ENCODE measurements at regions not wholly inside any gene's neighbourhood (a gene's known extent, or its start where the extent isn't known, plus 50 kb on each side); places are given as distances from the start of the nearest gene placed in this dataset.

DNA sequence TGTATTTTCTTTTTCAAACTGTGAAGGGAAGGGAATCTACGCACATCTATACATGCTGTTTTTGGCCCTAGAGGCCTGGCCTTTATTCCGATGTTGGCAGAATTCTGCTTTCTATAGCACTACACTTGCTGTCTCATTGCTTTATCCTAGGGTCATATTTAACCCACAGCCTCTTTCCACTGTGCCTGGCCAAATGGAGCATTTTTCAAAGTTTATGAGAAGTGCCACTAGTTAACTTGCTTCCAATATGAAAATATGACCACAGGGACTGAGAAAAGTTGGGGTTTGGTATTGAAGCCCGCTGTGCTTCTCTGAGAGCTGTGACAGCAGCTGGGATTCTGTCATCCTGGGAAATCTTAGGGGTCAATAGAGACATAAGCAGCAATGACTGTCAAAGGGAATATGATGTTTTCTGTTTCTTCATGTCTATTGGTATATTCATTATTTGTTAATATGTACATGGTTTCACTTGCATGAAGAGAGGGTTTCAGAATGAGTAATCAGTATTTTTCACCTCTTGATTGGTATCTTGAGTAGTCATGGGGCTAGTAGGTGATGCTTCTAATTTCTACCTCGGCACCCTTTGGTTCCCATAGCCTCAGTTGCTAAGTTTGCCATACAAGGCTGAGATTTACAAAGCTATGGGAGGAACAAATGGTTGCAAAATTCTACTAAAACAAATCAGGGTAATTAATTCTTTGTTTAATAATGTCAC, 275.8 kb upstream of the RBMS3 start:
- DNase-seq: no peak
- H3K9me3 ChIP-seq: no peaks in the 10 kb centered on the region
- in situ Hi-C loops (cut with MboI; ENCODE audit: low pct_ligation_motif_present in 1 of 4, low pct_unique_long_range_greater_than_20kb in 1 of 4, low sequenced_read_pairs in 3 of 4) (no loop called here), intact Hi-C loops (cut with DNase I; ENCODE audit: low total_unique reads) (no loop called here)
- 84 to 95% methylated on average over 3 to 4 of the region's 4 CpGs for WGBS, 2 donors (ENCODE audit: low coverage in 1 of 2)
- H3K4me3 ChIP-seq: no peak overlapping the region
- H3K27me3 ChIP-seq: no peaks in the 10 kb centered on the region
- TF ChIP-seq EP300 (IDR thresholded peaks at IDR 0.05; ENCODE audit: low read depth) (no peak), POLR2AphosphoS5 (IDR thresholded peaks at IDR 0.05) (no peak), POLR2A (IDR thresholded peaks at IDR 0.05) (no peak), CTCF (IDR thresholded peaks at IDR 0.05) (no peak)
- no peaks in the 10 kb centered on the region for H3K4me1 ChIP-seq
- H3K36me3 ChIP-seq: no peaks in the 10 kb centered on the region
- H3K27ac ChIP-seq: no peak overlapping the region

DNA sequence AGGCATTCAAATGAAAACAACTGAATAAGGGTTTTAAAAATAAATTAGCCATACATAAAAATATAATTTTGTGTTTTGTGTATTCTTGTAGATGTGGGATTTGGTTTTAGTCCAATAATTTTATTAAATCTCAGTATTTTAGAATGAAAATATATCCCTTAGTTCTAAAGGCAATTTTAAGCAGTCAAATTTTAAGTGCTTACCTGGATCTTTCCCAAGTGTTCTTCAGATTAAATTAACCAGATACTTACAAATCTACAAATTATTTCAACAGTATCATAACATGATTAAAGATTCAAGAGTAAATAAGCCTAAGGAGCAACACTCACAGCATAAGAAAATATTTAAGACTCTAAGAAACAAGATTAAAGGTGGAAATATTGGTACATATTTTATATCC, 275.0 kb upstream of the RBMS3 start:
- Histone ChIP-seq H3K36me3 (no peaks in the 10 kb centered on the region), H3K27ac (no peak overlapping the region), H3K27me3 (no peaks in the 10 kb centered on the region), H3K4me1 (no peaks in the 10 kb centered on the region), H3K4me3 (no peak overlapping the region), H3K9me3 (no peaks in the 10 kb centered on the region)
- in situ Hi-C loops (cut with MboI; ENCODE audit: low pct_ligation_motif_present in 1 of 4, low pct_unique_long_range_greater_than_20kb in 1 of 4, low sequenced_read_pairs in 3 of 4) (no loop called here), intact Hi-C loops (cut with DNase I; ENCODE audit: low total_unique reads) (no loop called here)
- DNase-seq: no peak
- TF ChIP-seq CTCF (IDR thresholded peaks at IDR 0.05) (no peak), EP300 (IDR thresholded peaks at IDR 0.05; ENCODE audit: low read depth) (no peak), POLR2AphosphoS5 (IDR thresholded peaks at IDR 0.05) (no peak), POLR2A (IDR thresholded peaks at IDR 0.05) (no peak)

DNA sequence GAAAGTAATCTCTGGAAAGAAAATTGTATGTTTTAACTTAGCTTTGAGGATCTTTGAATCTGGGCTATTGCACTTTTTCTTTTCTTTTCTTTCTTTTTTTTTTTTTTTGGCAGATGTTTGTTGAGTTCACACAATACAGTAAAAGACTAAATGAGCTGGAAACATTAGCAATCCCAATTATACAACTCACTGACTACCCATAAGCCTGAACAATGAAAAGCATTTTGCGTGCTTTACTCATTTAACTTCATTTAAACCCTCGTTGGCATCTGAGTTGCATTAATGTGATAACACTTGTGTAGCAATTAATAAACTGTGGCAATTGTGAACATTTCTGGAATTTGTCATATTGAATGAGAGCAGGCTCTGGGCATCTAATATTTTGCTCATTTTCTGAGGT, 269.4 kb upstream of the RBMS3 start:
- no peak for DNase-seq
- Histone ChIP-seq H3K36me3 (no peaks in the 10 kb centered on the region), H3K4me1 (no peaks in the 10 kb centered on the region), H3K27me3 (no peaks in the 10 kb centered on the region), H3K4me3 (no peak overlapping the region), H3K27ac (no peak overlapping the region), H3K9me3 (no peaks in the 10 kb centered on the region)
- no peak for TF ChIP-seq POLR2AphosphoS5 (IDR thresholded peaks at IDR 0.05)
- no peak for TF ChIP-seq CTCF (IDR thresholded peaks at IDR 0.05)
- TF ChIP-seq POLR2A (IDR thresholded peaks at IDR 0.05): no peak
- TF ChIP-seq EP300 (IDR thresholded peaks at IDR 0.05; ENCODE audit: low read depth): no peak
- 58 to 78% methylated on average over 2 of the region's 2 CpGs for WGBS, 2 donors (ENCODE audit: low coverage in 1 of 2)
- in situ Hi-C loops (cut with MboI; ENCODE audit: low pct_ligation_motif_present in 1 of 4, low pct_unique_long_range_greater_than_20kb in 1 of 4, low sequenced_read_pairs in 3 of 4) (no loop called here), intact Hi-C loops (cut with DNase I; ENCODE audit: low total_unique reads) (no loop called here)

DNA sequence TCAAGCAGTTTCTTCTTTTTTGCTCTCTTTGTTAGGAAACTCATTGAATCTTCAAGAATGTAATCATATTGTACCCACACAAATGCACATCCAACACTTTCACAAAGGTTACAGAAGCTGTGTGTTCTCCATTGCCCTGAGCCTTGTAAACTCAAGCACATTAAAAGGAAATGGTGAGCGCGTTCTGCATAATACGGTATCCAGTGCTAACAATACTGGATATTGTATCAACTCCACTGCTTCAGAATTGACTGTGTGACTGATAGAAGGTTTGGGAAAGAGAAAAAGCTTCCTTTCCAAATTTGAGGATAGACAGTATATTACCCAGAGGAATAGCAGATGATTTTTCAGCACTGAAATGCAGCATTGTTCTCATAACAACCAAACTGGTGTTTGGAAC, 268.9 kb upstream of the RBMS3 start:
- in situ Hi-C loops (cut with MboI; ENCODE audit: low pct_ligation_motif_present in 1 of 4, low pct_unique_long_range_greater_than_20kb in 1 of 4, low sequenced_read_pairs in 3 of 4) (no loop called here), intact Hi-C loops (cut with DNase I; ENCODE audit: low total_unique reads) (no loop called here)
- no peaks in the 10 kb centered on the region for H3K4me1 ChIP-seq
- WGBS, 2 donors (ENCODE audit: low coverage in 1 of 2): 92 to 100% methylated on average over 3 of the region's 3 CpGs
- no peaks in the 10 kb centered on the region for H3K27me3 ChIP-seq
- H3K9me3 ChIP-seq: no peaks in the 10 kb centered on the region
- TF ChIP-seq EP300 (IDR thresholded peaks at IDR 0.05; ENCODE audit: low read depth) (no peak), POLR2A (IDR thresholded peaks at IDR 0.05) (no peak), POLR2AphosphoS5 (IDR thresholded peaks at IDR 0.05) (no peak), CTCF (IDR thresholded peaks at IDR 0.05) (no peak)
- H3K4me3 ChIP-seq: no peak overlapping the region
- no peak overlapping the region for H3K27ac ChIP-seq
- no peak for DNase-seq
- no peaks in the 10 kb centered on the region for H3K36me3 ChIP-seq

Data from transverse colon (tissue), 4 donors.